ENCODE measurements at regions not wholly inside any gene's neighbourhood (a gene's known extent, or its start where the extent isn't known, plus 50 kb on each side); places are given as distances from the start of the nearest gene placed in this dataset.
"Not testable (repeated sequence)": the region's sequence is repeated elsewhere in the genome, so short reads cannot be mapped to it uniquely, and the experiment has no call there.

GRCh38 chr3:59494969-59495368 is 445.1 kb upstream of the CFAP20DC start:
- DNase-seq, result not testable (repeated sequence)

- DNase-seq, result no peak
Observed at GRCh38 chr3:59486520-59486919, 436.7 kb upstream of the CFAP20DC start.

GRCh38 chr3:59483191-59483590 is 433.4 kb upstream of the CFAP20DC start:
- no peak for DNase-seq

GRCh38 chr3:59482684-59483083 is 432.9 kb upstream of the CFAP20DC start:
- DNase-seq, result no peak

GRCh38 chr3:59481776-59482400 is 432.1 kb upstream of the CFAP20DC start:
- DNase-seq, result no peak

- DNase-seq, result no peak
Observed at GRCh38 chr3:59480486-59480995, 430.7 kb upstream of the CFAP20DC start.

DNA sequence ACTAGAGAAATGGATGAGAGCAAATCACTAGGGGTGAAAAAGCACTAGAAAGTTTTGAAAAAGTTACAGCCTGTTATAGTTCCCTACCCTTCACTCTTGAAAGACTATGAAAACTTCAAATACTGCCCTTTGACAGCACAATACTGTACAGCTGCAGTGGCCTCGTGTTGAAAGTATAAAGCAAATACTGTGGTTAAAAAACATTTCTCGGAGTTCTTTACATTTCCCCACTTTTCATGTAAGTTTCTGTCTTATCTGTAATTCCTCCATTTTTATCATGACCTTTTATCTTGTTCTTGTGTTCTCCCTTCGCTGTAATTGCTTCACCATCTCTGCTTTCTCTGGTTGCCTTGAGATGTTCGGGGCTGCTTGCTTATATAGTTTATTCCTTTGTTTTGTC is 423.8 kb upstream of the CFAP20DC start:
- DNase-seq, result no peak

DNA sequence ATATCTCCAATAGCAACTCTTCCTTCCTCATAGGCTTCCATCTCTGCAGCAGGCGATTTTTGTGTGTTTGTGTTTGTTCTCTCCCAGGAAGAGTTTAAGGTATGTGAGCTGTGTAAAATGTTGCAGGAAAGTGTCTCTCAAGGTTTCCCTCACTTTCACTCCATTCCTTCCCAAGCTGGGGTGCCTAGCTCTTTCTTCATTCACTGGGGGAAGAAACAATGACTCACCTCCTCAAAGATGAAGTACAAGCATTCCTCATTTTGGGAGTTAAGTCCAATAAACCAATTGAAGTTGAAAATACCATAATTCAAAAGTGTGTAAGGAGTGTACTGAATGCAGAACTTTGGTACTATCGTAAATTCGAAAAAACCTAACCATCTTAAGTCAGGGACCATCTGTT is 422.7 kb upstream of the CFAP20DC start:
- DNase-seq, result no peak

DNA sequence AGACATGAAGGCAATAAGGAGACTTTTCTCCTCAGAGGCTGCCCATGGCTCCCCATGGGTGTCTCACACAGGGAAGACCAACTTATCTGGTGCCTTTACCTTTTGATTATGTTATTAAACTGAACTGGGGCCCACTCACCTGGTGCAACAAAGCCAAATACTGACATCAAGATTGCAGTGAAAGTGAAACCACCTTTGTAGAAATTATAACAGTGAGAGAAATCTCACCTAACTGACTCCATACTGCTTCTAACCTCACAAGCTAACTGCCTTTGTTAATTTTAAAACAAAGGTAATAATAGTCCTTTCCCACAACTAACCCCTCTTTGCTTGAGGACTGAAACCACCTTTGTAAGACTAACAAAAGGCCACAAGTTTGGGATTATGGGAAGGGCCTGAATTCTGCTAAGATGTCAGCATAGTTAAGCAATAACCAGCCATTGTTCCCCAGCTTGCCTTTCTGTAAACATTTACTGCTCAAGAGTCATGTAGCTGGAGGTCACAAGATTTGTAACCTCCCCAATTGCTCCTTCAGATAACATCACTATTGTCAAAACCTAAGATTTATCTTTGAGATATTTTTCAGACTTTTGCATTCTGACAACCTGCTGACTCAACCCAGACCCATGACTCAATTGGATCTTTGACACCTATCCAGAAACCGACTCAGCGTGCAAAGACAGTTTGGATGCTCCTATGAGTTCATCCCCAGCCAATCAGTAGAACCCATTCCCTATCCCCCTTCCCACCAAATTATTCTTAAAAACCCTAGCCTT is 420.3 kb upstream of the CFAP20DC start:
- DNase-seq, result no peak

DNA sequence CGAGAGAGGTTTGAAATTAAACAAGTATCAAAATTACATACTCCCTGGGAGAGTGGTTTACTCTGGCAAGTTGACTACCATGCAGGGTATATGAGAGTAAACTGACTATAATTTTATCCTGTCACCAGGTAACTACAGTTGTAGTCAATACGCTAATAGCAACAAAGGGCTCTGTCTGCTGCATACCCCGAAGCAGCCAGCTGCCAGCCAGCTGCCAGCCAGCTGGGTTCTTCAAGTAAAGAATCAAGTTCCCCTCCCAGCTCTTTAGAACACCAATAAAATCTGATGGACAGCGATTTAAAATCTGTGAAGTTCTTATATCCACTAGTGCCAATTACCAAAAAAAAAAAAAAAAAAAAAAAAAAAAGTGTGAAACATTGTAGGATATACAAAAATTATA is 417.7 kb upstream of the CFAP20DC start:
- no peak for DNase-seq

- no peak for DNase-seq
Observed at GRCh38 chr3:59464187-59464586, 414.4 kb upstream of the CFAP20DC start.

DNA sequence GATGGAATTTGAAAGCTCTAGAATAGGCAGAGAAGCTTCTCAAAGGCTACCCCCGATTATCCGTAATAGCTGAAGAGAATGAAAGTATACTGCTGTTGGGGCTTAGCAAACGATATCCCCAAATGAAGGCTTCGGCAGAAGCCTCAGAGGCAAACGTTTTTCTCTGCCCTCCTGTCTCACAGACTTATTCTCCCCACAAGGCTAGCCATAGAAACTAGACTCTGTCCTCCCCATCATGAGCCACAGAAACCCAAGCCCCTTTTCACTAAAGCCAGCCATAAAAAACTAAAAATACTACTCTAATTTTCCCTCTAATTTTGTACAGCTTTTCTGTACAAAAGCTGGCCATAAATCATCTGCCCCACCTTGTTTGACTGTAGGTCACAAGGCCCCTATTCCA is 413.4 kb upstream of the CFAP20DC start:
- DNase-seq, result no peak

- DNase-seq, result no peak
Observed at GRCh38 chr3:59460068-59460467, 410.2 kb upstream of the CFAP20DC start.

- DNase-seq, result no peak
Observed at GRCh38 chr3:59456852-59457485, 407.1 kb upstream of the CFAP20DC start.

DNA sequence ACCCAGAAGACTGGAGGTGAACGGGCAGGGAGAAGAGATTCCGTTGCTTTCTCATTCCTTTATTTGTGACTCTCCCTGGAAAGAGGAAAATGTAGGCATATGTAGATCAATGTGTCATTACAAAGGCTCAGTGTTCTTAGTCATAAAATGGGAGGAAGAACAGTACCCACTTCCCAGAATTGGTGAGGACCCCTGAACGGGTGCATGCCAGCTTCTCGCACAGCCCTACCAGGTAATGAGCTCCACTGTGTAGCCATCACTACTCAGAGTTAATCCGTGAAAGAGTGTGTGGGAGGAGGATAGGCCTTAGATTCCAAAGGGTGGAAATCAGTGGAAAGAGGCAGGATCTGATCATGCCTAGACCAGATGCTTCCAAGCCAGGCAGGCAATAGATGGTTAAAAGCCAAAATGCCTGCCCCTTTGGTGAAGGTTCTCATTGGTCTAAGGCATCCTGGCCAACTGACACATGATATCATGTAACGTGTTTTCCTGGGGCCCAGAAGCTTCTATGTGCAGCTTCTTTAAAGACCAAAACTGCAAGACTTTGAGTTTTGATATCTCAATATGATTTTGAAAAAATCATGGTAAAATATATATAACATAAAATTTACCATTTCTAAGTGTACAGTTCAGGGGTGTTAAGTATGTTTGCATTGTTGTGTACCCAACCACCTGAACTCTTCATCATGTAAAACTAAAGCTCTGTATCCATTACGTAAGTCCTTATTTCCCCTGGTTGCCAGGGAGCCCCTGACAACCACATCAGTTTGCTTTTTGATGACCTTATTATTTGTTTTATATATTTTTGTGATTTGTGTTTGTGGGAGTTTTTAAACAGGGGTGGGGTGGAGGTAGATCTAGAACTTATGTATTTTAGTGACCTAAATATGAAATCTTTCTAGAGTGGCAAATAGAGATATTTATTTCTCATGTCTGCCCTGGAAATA is 402.2 kb upstream of the CFAP20DC start:
- DNase-seq, result no peak

GRCh38 chr3:59450946-59451763 is 401.3 kb upstream of the CFAP20DC start:
- DNase-seq, result peak in 2 of 4 experiments; percentile 5 to 22

DNA sequence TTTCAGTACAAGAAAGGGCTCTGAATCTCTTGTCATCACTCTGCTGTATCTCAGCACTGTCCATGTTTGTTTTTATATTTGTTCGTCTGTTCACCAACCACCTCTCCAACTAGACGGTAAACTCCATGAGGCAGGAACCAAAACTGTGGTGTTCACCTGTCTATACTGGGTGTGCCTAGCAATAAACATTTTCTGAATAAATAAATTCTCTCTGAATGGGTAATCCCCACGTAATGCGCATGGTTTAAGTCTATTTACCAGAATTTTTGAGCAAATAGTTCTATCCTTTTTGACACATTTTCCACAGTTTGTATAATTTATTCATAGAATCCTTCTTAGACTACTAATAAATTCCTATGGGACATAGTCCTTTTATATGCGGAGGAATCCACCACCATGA is 400.6 kb upstream of the CFAP20DC start:
- DNase-seq, result no peak

- no peak for DNase-seq
Observed at GRCh38 chr3:59446775-59447465, 397.1 kb upstream of the CFAP20DC start.

DNA sequence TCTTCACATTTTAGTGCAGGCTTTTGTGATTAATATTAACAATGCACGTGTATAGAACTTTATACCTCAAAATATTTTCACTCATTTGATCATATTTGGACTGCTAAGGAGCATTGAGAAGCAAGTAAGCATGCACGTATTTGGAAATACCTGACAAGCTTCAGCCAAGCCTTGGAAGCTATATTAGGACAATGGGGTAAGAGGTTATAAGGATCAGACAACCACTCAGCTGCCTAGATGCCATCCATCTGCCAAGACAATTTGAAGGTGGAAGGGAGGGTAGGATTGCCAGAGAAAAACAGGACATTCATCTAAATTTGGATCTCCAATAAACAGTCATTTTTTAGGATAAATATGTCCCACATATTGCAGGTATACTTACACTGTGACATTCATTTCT is 394.9 kb upstream of the CFAP20DC start:
- DNase-seq, result no peak

DNA sequence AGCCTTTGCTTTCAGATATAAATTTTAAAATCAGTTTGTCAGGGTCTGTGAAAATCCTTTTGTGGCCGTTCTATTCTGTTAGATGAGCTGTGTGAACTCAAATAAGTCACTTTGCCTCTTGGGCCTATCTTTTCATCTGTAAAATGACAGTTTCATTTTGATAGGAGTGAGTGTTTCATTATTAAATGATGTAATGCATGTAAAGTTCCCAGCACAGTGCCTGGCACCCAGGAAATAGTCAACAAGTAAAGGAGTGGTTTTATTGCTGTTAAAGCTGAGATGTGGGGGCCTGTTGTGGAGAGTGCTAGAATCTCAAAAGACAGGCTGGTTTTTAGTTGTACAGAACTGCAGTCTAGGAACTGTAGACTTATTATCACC is 394.5 kb upstream of the CFAP20DC start:
- no peak for DNase-seq

DNA sequence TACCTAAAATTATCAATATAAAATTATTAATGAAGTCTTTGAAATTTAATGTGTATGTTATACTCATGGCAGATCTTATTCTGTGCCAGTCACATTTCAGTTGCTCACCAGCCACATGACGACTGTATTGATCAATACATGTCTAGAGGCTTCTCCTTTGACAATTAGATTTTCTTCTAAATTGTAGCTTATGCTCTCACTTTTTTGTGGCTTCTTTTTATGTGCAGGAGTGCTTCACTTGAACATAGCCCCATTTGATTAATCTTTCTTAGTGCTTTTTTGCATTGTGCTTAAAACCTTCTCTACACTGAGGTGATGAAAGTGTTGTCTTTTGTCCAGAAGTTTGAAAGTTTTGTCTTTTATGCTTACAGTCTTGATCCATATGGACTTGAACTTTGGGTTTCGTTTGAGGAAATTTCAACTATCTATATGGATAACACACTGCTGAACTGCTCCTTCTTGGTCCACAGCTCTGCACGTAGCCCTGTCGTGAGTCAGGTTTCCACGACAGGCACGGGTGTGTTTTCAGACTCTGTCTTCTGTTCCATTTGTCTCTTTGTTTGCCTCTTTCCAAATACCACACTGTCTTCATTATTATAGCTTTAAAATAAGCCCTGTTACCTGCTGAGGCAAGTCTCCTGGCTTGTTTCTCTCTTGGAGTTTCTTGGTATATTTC is 393.9 kb upstream of the CFAP20DC start:
- no peak for DNase-seq

All from activated naive CD4-positive, alpha-beta T cell (primary cell).